ENCODE measurements at regions not wholly inside any gene's neighbourhood (a gene's known extent, or its start where the extent isn't known, plus 50 kb on each side); places are given as distances from the start of the nearest gene placed in this dataset.

DNA sequence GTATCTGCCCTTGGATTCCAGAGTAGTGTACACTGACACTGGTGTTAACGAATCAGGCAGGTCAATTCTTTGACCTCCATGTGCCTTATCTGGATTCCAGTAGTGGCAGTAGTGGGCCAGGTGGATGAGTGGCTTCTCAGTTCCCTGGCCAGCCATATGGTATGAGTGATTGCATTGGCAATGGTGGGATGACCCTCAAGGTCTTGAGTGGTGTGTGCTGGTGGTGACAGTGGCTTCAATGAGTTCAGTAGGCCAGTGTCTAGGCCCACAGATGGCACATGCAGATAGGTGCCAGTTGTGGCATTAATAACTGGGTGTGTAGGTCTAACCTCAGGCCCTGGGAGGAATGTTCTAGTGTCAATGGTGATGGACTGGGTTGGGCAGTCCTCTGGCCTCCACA, 674.1 kb upstream of the NXPH2 start:
- H3K9me3 ChIP-seq (replicated peaks; ENCODE audit: control insufficient read depth, insufficient read depth, low read depth, low read length): no peaks in the 10 kb centered on the region
- no peaks in the 10 kb centered on the region for H3K4me1 ChIP-seq (replicated peaks in 1 of 2; ENCODE audit: control insufficient read depth in 2 of 2, insufficient read depth in 2 of 2, low read length in 2 of 2)
- POLR2A ChIA-PET: no interaction called here
- H3K79me2 ChIP-seq (ENCODE audit: control insufficient read depth, insufficient read depth, low read length): no peaks in the 10 kb centered on the region; the same call in 2 of the 3 replicates
- no peak overlapping the region for H2AFZ ChIP-seq (ENCODE audit: low read depth, low read length)
- no peaks in the 10 kb centered on the region for H4K20me1 ChIP-seq (replicated peaks; ENCODE audit: control insufficient read depth, insufficient read depth, low read length)
- no peak overlapping the region for H3K4me3 ChIP-seq
- no peaks in the 10 kb centered on the region for H3K27me3 ChIP-seq (ENCODE audit: control insufficient read depth in 2 of 2, insufficient read depth in 2 of 2, low read length in 2 of 2)
- H3K9ac ChIP-seq (ENCODE audit: insufficient read depth in 1 of 2, low read depth in 2 of 2, low read length in 2 of 2): no peak overlapping the region
- no peak overlapping the region for H3K4me2 ChIP-seq (ENCODE audit: insufficient read depth, low read length)
- DNase-seq (ENCODE audit: extremely low read depth in 1 of 4, low spot score in 3 of 4) (no peak), ATAC-seq (no peak), FAIRE-seq (no peak)
- no peak overlapping the region for H3K27ac ChIP-seq (ENCODE audit: extremely low read depth, low read depth, low read length)
- no TSS peak for BruUV-seq (replicated peaks)
- no peaks in the 10 kb centered on the region for H3K36me3 ChIP-seq (ENCODE audit: control insufficient read depth, insufficient read depth, low read length)
- CTCF ChIA-PET (ENCODE audit: low intra/inter-chr PET ratio): no interaction called here
- in situ Hi-C loops (cut with MboI): no loop called here
- no peaks in the 10 kb centered on the region for H3K9me1 ChIP-seq (ENCODE audit: control insufficient read depth, insufficient read depth, low read length)
- WGBS (ENCODE audit: insufficient coverage, low coverage, missing lambda C conversion rate): 0% methylated on average over 1 of the region's 1 CpG
- intact Hi-C loops (cut with micrococcal nuclease): no loop called here
- TF ChIP-seq ZC3H8 (IDR thresholded peaks at IDR 0.05) (no peak), ELF1 (tag; IDR thresholded peaks at IDR 0.05) (no peak), E2F3 (CRISPR knock-in tag; IDR thresholded peaks at IDR 0.05) (no peak), CBFA2T2 (conservative IDR thresholded peaks at IDR 0.05) (no peak), FOXM1 (IDR thresholded peaks at IDR 0.05; ENCODE audit: low read depth) (no peak), FOXM1 (CRISPR knock-in tag; IDR thresholded peaks at IDR 0.05; ENCODE audit: low read depth) (no peak), BRD4 (IDR thresholded peaks at IDR 0.05) (no peak), SMARCE1 (IDR thresholded peaks at IDR 0.05) (no peak), E2F5 (CRISPR knock-in tag; IDR thresholded peaks at IDR 0.05) (no peak), CHD4 (IDR thresholded peaks at IDR 0.05; ENCODE audit: insufficient read depth, insufficient replicate concordance, low read depth, low read length, poor library complexity, severe bottlenecking) (no peak), MBD1 (CRISPR knock-in tag; IDR thresholded peaks at IDR 0.05) (no peak)
- TF ChIP-seq, protein P1, sequence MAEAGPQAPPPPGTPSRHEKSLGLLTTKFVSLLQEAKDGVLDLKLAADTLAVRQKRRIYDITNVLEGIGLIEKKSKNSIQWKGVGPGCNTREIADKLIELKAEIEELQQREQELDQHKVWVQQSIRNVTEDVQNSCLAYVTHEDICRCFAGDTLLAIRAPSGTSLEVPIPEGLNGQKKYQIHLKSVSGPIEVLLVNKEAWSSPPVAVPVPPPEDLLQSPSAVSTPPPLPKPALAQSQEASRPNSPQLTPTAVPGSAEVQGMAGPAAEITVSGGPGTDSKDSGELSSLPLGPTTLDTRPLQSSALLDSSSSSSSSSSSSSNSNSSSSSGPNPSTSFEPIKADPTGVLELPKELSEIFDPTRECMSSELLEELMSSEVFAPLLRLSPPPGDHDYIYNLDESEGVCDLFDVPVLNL (CRISPR knock-in tag; IDR thresholded peaks at IDR 0.05; ENCODE audit: low read depth): no peak
